ENCODE measurements at regions not wholly inside any gene's neighbourhood (a gene's known extent, or its start where the extent isn't known, plus 50 kb on each side); places are given as distances from the start of the nearest gene placed in this dataset.

GRCh38 chr10:123558651-123559050 lies 107.5 kb upstream of the GPR26 start:
- DNase-seq (ENCODE audit: low read depth): no peak
- no peak for TF ChIP-seq CTCF (conservative IDR thresholded peaks at IDR 0.05; ENCODE audit: low read depth, low read length)
- H3K4me3 ChIP-seq (ENCODE audit: low read depth, low read length): no peak overlapping the region

- no peak for DNase-seq (ENCODE audit: low read depth)
- peak; percentile 95 for TF ChIP-seq CTCF (conservative IDR thresholded peaks at IDR 0.05; ENCODE audit: low read depth, low read length)
- H3K4me3 ChIP-seq (ENCODE audit: low read depth, low read length): no peak overlapping the region
Measured at GRCh38 chr10:123559066-123559822, 106.9 kb upstream of the GPR26 start.

DNA sequence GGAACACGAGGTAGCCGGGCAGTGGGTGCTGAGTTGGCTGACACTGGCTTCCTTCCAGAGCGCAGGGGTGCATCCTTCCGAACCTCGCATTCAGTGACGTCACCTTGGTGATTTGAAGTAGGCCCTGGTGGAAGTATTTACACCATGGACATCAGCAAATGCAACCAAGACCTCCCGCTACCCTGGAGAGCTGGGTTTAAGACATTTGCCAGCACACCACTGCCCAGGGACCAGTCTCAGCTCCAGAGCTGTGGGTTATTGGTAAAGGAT lies 106.4 kb upstream of the GPR26 start:
- H3K4me3 ChIP-seq (ENCODE audit: low read depth, low read length): no peak overlapping the region
- no peak for TF ChIP-seq CTCF (conservative IDR thresholded peaks at IDR 0.05; ENCODE audit: low read depth, low read length)
- no peak for DNase-seq (ENCODE audit: low read depth)

DNA sequence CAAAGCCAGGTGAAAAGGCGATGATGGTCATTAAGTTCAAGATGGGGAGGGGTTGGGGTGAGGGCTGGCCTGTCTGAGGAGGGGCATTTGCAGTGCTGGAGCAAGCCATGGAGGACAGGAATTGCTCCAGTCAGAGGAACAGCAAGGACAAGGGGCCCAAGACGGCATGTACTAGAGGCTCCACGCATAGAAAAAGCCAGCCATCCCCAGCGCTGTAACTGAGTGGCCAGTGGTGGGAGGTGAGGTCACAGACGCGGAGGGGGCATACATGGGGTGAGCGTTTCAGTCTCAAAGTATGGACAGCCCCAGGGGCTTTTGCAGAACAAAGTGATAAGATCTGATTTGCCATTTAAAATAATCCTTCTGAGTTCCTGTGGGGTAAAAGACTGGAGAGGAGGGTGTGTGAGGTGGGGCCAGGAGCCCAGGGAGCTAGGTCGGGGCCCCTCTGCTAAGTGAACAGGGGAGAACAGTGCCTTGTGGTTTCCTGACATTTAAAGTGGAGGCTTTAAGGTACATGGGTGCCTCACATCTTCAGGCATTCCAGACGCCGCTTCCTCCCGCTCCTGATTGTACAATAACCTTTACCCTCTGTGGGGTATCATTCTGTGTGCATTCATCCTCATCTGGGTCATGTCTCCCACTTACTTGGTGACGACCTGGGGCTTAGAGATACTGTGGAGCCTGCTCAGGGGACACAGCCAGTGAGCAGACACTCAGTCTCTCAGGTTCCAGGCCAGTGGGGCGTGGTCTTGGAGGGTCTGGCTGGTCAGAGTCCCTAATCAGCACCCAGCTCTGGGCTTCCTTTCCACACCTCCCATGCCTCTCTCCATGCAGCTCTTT lies 105.6 kb upstream of the GPR26 start:
- no peak for DNase-seq (ENCODE audit: low read depth)
- TF ChIP-seq CTCF (conservative IDR thresholded peaks at IDR 0.05; ENCODE audit: low read depth, low read length): no peak
- H3K4me3 ChIP-seq (ENCODE audit: low read depth, low read length): no peak overlapping the region

GRCh38 chr10:123561141-123561440 lies 105.1 kb upstream of the GPR26 start:
- no peak overlapping the region for H3K4me3 ChIP-seq (ENCODE audit: low read depth, low read length)
- no peak for DNase-seq (ENCODE audit: low read depth)
- no peak for TF ChIP-seq CTCF (conservative IDR thresholded peaks at IDR 0.05; ENCODE audit: low read depth, low read length)

DNA sequence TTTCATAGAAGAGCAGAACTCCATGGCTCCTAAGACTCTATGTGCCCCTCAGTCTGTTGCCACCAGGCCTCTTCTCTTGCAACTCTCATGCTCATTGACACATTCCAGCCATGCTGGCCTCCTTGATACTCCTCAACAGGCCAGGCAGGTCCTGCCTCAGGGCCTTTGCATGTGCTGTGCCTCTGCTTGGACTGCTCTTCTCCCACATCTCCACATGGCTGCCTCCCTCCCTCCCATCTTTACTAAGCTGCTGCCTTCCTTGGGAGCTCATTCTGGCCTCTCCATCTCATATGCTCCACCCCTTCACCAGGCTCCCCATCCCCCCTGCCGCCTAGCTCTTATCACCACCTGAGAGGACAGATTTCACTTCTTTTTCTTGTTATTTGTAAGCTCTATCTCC lies 103.8 kb upstream of the GPR26 start:
- no peak for DNase-seq (ENCODE audit: low read depth)
- H3K4me3 ChIP-seq (ENCODE audit: low read depth, low read length): no peak overlapping the region
- TF ChIP-seq CTCF (conservative IDR thresholded peaks at IDR 0.05; ENCODE audit: low read depth, low read length): no peak

Data from epithelial cell of proximal tubule (primary cell).